Activated CD4-positive, alpha-beta T cell treated with anti-CD3 and anti-CD28 coated beads, Interleukin-2, amount 10 ng/mL, durations not matched to agents 7 days and 5 days (primary cell): ENCODE measurements at regions not wholly inside any gene's neighbourhood (a gene's known extent, or its start where the extent isn't known, plus 50 kb on each side); places are given as distances from the start of the nearest gene placed in this dataset.

Experiments
- CTCF ChIA-PET: fragments of 350-600 bp; sonication (Branson Sonifier 250); formaldehyde crosslinking; loops from one replicate; lab custom pipeline; 2021; ENCODE audit warnings: antibody characterized with exemption; lab: Charles Lee
- POLR2A ChIA-PET: fragments of 350-600 bp; sonication (Branson Sonifier 250); formaldehyde crosslinking; loops from one replicate; lab custom pipeline; 2021; ENCODE audit warnings: antibody characterized with exemption; lab: Charles Lee
- DNase-seq: peaks from one replicate; pipeline ENCODE4 v3.0.0-alpha.2; 2020
- H3K27ac Mint-ChIP-seq: one replicate; pipeline ENCODE4 v1.8.0; 2021; ENCODE audit warnings: mild to moderate bottlenecking, moderate library complexity, mixed read lengths
- H3K27me3 Mint-ChIP-seq: one replicate; pipeline ENCODE4 v1.8.0; 2021; ENCODE audit warnings: mixed read lengths
- H3K36me3 Mint-ChIP-seq: one replicate; pipeline ENCODE4 v1.8.0; 2021; ENCODE audit warnings: low read depth, mixed read lengths
- H3K4me1 Mint-ChIP-seq: one replicate; pipeline ENCODE4 v1.8.0; 2021; ENCODE audit warnings: mixed read lengths
- H3K4me3 Mint-ChIP-seq: one replicate; pipeline ENCODE4 v1.8.0; 2021; ENCODE audit warnings: mild to moderate bottlenecking, moderate library complexity, mixed read lengths
- H3K9me3 Mint-ChIP-seq: one replicate; pipeline ENCODE4 v1.8.0; 2021; ENCODE audit warnings: mixed read lengths

DNA sequence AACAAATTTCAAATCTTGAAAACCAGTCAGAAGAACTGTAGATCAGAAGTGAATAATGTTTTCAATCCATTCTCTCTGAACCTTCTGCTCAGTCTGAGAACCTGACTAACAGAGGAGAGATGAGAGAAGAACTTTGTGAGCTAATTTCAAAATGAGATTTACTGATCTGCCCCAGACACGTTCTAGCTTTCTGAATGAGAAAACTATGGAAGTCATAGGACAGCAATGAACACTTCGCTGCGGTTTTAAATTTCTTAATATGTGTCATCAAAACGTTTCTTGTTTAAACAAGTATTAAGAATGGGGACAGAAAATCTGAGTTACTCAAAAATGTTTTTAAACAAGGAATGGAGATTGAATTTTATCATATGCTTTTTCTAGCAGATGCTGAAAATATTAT, 66.6 kb upstream of the FAR2 start:
- H3K27ac Mint-ChIP-seq, result no peak overlapping the region
- POLR2A ChIA-PET, result no interaction called here

DNA sequence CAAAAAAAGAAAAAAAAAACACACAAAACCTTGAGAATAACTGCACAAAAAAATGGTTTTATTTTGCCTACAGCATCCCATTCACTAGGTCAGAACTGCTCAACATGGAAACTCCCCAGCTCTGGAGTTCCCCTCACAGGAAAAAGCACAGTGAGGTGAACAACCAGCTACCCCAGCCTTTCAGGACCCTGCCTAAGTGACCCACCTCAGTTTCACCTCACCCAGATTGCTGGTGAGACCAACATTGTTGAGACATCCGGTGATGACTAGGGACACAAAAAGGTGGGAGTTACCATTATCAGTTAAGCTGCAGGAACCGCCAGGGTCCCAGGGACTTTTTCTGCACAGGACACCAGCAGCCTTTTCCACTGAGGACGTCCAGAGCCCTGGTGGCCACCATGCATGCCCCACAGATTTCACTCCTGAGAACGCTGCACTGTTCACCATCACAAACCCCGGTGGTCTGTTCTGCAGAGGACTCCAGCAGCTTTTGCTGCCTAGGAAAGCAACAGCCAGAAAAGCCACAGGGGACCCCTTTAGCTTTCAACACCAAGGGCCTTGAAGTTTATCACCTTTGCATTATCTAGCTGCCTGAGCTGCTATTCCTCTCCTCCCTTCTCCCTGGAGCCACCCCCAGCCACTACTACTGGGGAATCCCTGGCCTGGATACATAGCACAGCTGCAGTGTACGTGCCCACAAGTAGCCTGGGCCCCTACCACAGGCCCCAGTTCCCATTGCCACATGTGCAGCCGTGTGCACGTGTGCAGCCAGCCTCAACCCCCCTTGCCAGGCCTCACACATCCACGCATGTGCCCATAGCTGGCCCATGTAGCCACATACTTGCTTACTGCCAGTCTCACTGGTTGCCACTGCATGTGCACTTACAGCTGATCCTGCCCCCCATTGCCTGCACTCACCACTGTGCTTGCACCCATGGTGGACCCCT, 62.5 kb upstream of the FAR2 start:
- POLR2A ChIA-PET, result no interaction called here
- no peak for DNase-seq
- CTCF ChIA-PET, result interaction anchor here (1.1 to 1.5 kb wide), 2 partner anchors 8 to 15 kb away, joined by 3 to 4 read pairs; no protein-coding TSS in a partner anchor
- Mint-ChIP-seq H3K27me3 (peaks cover 35% of the 10 kb centered on the region), H3K36me3 (no peaks in the 10 kb centered on the region), H3K4me1 (peaks cover 7% of the 10 kb centered on the region), H3K27ac (no peak overlapping the region), H3K4me3 (no peak overlapping the region), H3K9me3 (no peaks in the 10 kb centered on the region)

More for the DNA sequence above, 66.6 kb upstream of the FAR2 start:
- no peaks in the 10 kb centered on the region for H3K36me3 Mint-ChIP-seq
- H3K27me3 Mint-ChIP-seq, result peaks cover 29% of the 10 kb centered on the region
- H3K4me3 Mint-ChIP-seq, result no peak overlapping the region
- no peak for DNase-seq
- peaks cover 5% of the 10 kb centered on the region for H3K4me1 Mint-ChIP-seq
- no peaks in the 10 kb centered on the region for H3K9me3 Mint-ChIP-seq
- CTCF ChIA-PET, result no interaction called here

DNA sequence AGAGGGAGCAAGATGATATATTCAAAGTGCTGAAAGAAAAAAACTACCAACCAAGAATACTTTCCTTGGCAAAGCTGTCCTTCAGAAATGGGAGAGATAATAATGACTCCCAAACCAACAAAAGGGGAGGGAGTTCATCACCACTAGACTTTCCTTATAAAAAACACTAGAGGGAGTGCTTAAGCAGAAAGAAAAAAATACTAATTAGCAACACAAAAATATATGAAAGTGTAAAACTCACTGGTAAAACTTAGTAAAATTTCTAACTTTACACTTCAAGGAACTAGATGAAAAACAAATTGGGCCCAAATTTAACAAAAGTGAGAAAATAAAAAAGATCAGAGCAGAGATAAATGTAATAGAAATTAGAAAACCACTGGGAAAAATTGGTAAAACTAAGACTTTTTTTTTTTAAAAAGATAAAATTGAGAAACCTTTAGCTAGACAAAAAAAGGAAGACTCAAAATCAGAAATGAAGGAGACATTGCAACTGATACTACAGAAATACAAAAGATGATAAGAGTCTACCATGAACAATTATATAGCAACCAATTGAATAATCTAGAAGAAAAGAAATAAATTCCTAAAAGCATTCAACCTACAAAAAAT, 60.4 kb upstream of the FAR2 start:
- Mint-ChIP-seq H3K9me3 (peaks cover 12% of the 10 kb centered on the region), H3K4me3 (no peak overlapping the region), H3K27me3 (peaks cover 28% of the 10 kb centered on the region), H3K4me1 (peaks cover 2% of the 10 kb centered on the region), H3K27ac (no peak overlapping the region), H3K36me3 (peaks cover 1% of the 10 kb centered on the region)
- POLR2A ChIA-PET, result no interaction called here
- CTCF ChIA-PET, result interaction anchor here (1.6 kb wide), 1 partner anchor 229 kb away, joined by 5 read pairs; no protein-coding TSS in a partner anchor
- DNase-seq, result no peak
